ENCODE measurements at regions not wholly inside any gene's neighbourhood (a gene's known extent, or its start where the extent isn't known, plus 50 kb on each side); places are given as distances from the start of the nearest gene placed in this dataset.
A peak's percentile ranks its signal among the peaks of the same experiment; 100 is the strongest.

- no TSS peak for BruUV-seq (replicated peaks)
- TF ChIP-seq ZBED1 (IDR thresholded peaks at IDR 0.05; ENCODE audit: borderline replicate concordance) (no peak), RUNX3 (IDR thresholded peaks at IDR 0.05; ENCODE audit: low read length) (no peak), SIN3A (IDR thresholded peaks at IDR 0.05; ENCODE audit: low read depth, low read length) (no peak)
- 30% methylated on average over 5 of the region's 5 CpGs for WGBS (ENCODE audit: insufficient coverage, insufficient replicate concordance, low lambda C conversion rate, missing lambda C conversion rate)
- H3K4me3 ChIP-seq = no peak overlapping the region
- ChIA-PET CTCF (no interaction called here), RAD21 (ENCODE audit: unreplicated experiment) (no interaction called here), SMC1A (ENCODE audit: uncharacterized antibody, unreplicated experiment) (no interaction called here), POLR2A (interaction anchor here (0.6 kb wide), 2 partner anchors 731 to 1216 kb away, joined by 5 to 7 read pairs; no protein-coding TSS in a partner anchor)
- H3K9me3 ChIP-seq (replicated peaks; ENCODE audit: control insufficient read depth, insufficient read depth, low read length) = no peaks in the 10 kb centered on the region
- intact Hi-C loops (cut with micrococcal nuclease; ENCODE audit: unreplicated experiment) = no loop called here
- H3K27ac ChIP-seq (ENCODE audit: control insufficient read depth, insufficient read depth) = no peak overlapping the region
- no peak for DNase-seq (ENCODE audit: low read depth, low spot score)
- no peaks in the 10 kb centered on the region for H3K4me1 ChIP-seq (ENCODE audit: control insufficient read depth, insufficient read depth, low read length)
- H3K4me2 ChIP-seq (ENCODE audit: control insufficient read depth, insufficient read depth) = no peak overlapping the region
- H2AFZ ChIP-seq (ENCODE audit: control insufficient read depth, low read depth, low read length) = no peak overlapping the region
- H3K9ac ChIP-seq (ENCODE audit: control insufficient read depth, insufficient read depth, low read length) = no peak overlapping the region
- no peaks in the 10 kb centered on the region for H3K36me3 ChIP-seq (ENCODE audit: control insufficient read depth in 2 of 2, insufficient read depth in 2 of 2, low read length in 1 of 2)
- H4K20me1 ChIP-seq (ENCODE audit: control insufficient read depth, insufficient read depth) = no peaks in the 10 kb centered on the region
- H3K27me3 ChIP-seq (replicated peaks in 1 of 2; ENCODE audit: control insufficient read depth in 2 of 2, insufficient read depth in 2 of 2, low read length in 1 of 2) = no peaks in the 10 kb centered on the region
- no peaks in the 10 kb centered on the region for H3K79me2 ChIP-seq (ENCODE audit: control insufficient read depth, insufficient read depth, low read length)
- no peak for FAIRE-seq
- ATAC-seq = peak; percentile 49
- in situ Hi-C loops (cut with MboI) = loop anchor here (10.0 kb wide), 1 partner anchor 976 kb away; no protein-coding TSS in a partner anchor
Observed at GRCh38 chr3:153038367-153038766, 123.7 kb upstream of the RAP2B start.

DNA sequence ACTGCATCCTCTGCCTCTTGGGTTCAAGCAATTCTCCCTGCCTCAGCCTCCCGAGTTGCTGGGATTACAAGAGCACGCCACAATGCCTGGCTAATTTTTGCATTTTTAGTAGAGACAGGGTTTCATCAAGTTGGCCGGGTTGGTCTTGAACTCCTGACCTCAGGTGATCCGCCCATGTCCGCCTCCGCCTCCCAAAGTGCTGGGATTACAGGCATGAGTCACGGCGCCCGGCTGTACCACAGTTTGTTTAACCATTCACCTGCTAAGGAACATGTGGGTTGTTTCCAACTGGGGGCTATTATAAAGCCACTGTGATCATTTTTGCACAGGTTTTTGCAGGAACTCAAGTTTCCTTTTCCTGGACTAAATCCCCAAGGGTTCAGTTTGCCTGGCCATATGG, 123.2 kb upstream of the RAP2B start:
- intact Hi-C loops (cut with micrococcal nuclease; ENCODE audit: unreplicated experiment) = no loop called here
- no peaks in the 10 kb centered on the region for H3K27me3 ChIP-seq (replicated peaks in 1 of 2; ENCODE audit: control insufficient read depth in 2 of 2, insufficient read depth in 2 of 2, low read length in 1 of 2)
- ATAC-seq (no peak), FAIRE-seq (no peak), DNase-seq (ENCODE audit: low read depth, low spot score) (no peak)
- no peaks in the 10 kb centered on the region for H3K9me3 ChIP-seq (replicated peaks; ENCODE audit: control insufficient read depth, insufficient read depth, low read length)
- H3K4me3 ChIP-seq = no peak overlapping the region
- BruUV-seq (replicated peaks) = no TSS peak
- H4K20me1 ChIP-seq (ENCODE audit: control insufficient read depth, insufficient read depth) = no peaks in the 10 kb centered on the region
- no peak overlapping the region for H3K4me2 ChIP-seq (ENCODE audit: control insufficient read depth, insufficient read depth)
- H3K4me1 ChIP-seq (ENCODE audit: control insufficient read depth, insufficient read depth, low read length) = no peaks in the 10 kb centered on the region
- no peaks in the 10 kb centered on the region for H3K36me3 ChIP-seq (ENCODE audit: control insufficient read depth in 2 of 2, insufficient read depth in 2 of 2, low read length in 1 of 2)
- H2AFZ ChIP-seq (ENCODE audit: control insufficient read depth, low read depth, low read length) = no peak overlapping the region
- in situ Hi-C loops (cut with MboI) = loop anchor here (10.0 kb wide), 1 partner anchor 976 kb away; no protein-coding TSS in a partner anchor
- 51% methylated on average over 9 of the region's 9 CpGs for whole genome bisulfite sequencing (ENCODE audit: insufficient coverage, insufficient replicate concordance, low lambda C conversion rate, missing lambda C conversion rate)
- H3K79me2 ChIP-seq (ENCODE audit: control insufficient read depth, insufficient read depth, low read length) = no peaks in the 10 kb centered on the region
- ChIA-PET POLR2A (no interaction called here), RAD21 (ENCODE audit: unreplicated experiment) (no interaction called here), SMC1A (ENCODE audit: uncharacterized antibody, unreplicated experiment) (no interaction called here), CTCF (no interaction called here)
- H3K27ac ChIP-seq (ENCODE audit: control insufficient read depth, insufficient read depth) = no peak overlapping the region
- H3K9ac ChIP-seq (ENCODE audit: control insufficient read depth, insufficient read depth, low read length) = no peak overlapping the region
- TF ChIP-seq ZNF207 (IDR thresholded peaks at IDR 0.05; ENCODE audit: borderline replicate concordance) (no peak), ZNF217 (IDR thresholded peaks at IDR 0.05) (no peak), DPF2 (IDR thresholded peaks at IDR 0.05) (no peak), POU2F2 (IDR thresholded peaks at IDR 0.05; ENCODE audit: borderline replicate concordance, low read depth, low read length) (no peak), PBX3 (IDR thresholded peaks at IDR 0.05; ENCODE audit: insufficient replicate concordance, low read depth, low read length) (no peak), RCOR1 (conservative IDR thresholded peaks at IDR 0.05; ENCODE audit: low read depth, low read length) (no peak), ZBTB40 (IDR thresholded peaks at IDR 0.05; ENCODE audit: borderline replicate concordance) (no peak), RAD51 (IDR thresholded peaks at IDR 0.05) (no peak), POLR2AphosphoS2 (IDR thresholded peaks at IDR 0.05; ENCODE audit: low read depth, low read length) (no peak), NRF1 (conservative IDR thresholded peaks at IDR 0.05; ENCODE audit: low read depth, low read length) (no peak), STAT1 (conservative IDR thresholded peaks at IDR 0.05) (no peak), MTA2 (IDR thresholded peaks at IDR 0.05; ENCODE audit: low read depth) (no peak)

All from GM12878 (cell line).